A549 (cell line): ENCODE measurements at regions not wholly inside any gene's neighbourhood (a gene's known extent, or its start where the extent isn't known, plus 50 kb on each side); places are given as distances from the start of the nearest gene placed in this dataset.

ENCODE experiments used
- ATAC-seq, 2 experiments: fragments of 200-7000 bp in 1 of 2; fragments of >200 bp in 1 of 2; cut with Nextera tagmentation in 1 of 2; cut with Tn5 transposase in 1 of 2; 3 replicates each; pipeline versions ENCODE4 v1.8.0 to v1.9.1; 2018 to 2020; ENCODE audit warnings: mild to moderate bottlenecking in 1 of 2, moderate library complexity in 1 of 2
- CTCF ChIA-PET: fragments of 300-600 bp; sonication (Branson Sonifier 250); formaldehyde crosslinking; extraction: SDS; loops from one replicate; lab custom pipeline; 2021; ENCODE audit warnings: antibody characterized with exemption, inconsistent platforms; lab: Yijun Ruan, JAX
- POLR2A ChIA-PET: fragments of 350-600 bp; formaldehyde crosslinking; extraction: SDS; loops from one replicate; lab custom pipeline; 2021; ENCODE audit warnings: antibody characterized with exemption, inconsistent platforms; lab: Yijun Ruan, JAX
- DNase-seq, 2 experiments: peaks; one replicate each; pipeline versions ENCODE4 v3.0.0 to v3.0.0-alpha.2; 2011 to 2016; ENCODE audit warnings: low read depth in 1 of 2, low spot score in 1 of 2
- FAIRE-seq: peaks from 2 replicates; lab custom pipeline; 2011; peaks lifted over from hg19 to GRCh38; lab: Jason Lieb, UNC
- H3K27ac ChIP-seq, 2 experiments: fragments of >200 bp; sonication (Bioruptor Twin); formaldehyde crosslinking; 3 replicates each; pipeline ENCODE4 v1.5.1; 2016 to 2017
- H3K4me1 ChIP-seq: fragments of >200 bp; sonication (Bioruptor Twin); formaldehyde crosslinking; 3 replicates; pipeline ENCODE4 v1.6.1; 2016
- H3K4me2 ChIP-seq: fragments of >200 bp; sonication (Bioruptor Twin); formaldehyde crosslinking; 3 replicates; pipeline ENCODE4 v1.6.1; 2016
- H3K4me3 ChIP-seq: fragments of >200 bp; sonication (Bioruptor Twin); formaldehyde crosslinking; 3 replicates; pipeline ENCODE4 v1.5.1; 2016
- H3K9me3 ChIP-seq: fragments of >200 bp; sonication (Bioruptor Twin); formaldehyde crosslinking; 3 replicates; pipeline ENCODE4 v1.6.1; 2016
- ATOH8 ChIP-seq: fragments of 250-450 bp; sonication (Bioruptor Pico); IDR thresholded peaks from 2 replicates; pipeline ENCODE4 v1.5.0; 2020; ENCODE audit warnings: low read depth, mild to moderate bottlenecking, moderate library complexity
- BHLHE40 ChIP-seq: IDR thresholded peaks from 2 replicates; pipeline ENCODE4 v1.6.1; 2012; ENCODE audit warnings: low read depth, low read length, inconsistent platforms
- CHD2 ChIP-seq: fragments of 150-350 bp; IDR thresholded peaks from 2 replicates; pipeline ENCODE4 v1.6.1; 2014; ENCODE audit warnings: low read length; ENCODE audit not compliant: partially characterized antibody
- CHD4 ChIP-seq: fragments of 200-600 bp; sonication (generic); IDR thresholded peaks from 2 replicates; pipeline ENCODE4 v1.6.1; 2016; ENCODE audit warnings: antibody characterized with exemption, mild to moderate bottlenecking, borderline replicate concordance
- CTCF ChIP-seq: fragments of >200 bp; sonication (Bioruptor Twin); formaldehyde crosslinking; IDR thresholded peaks from 3 replicates; pipeline ENCODE4 v1.5.1; 2016
- EHF ChIP-seq: fragments of 250-450 bp; sonication (Bioruptor Pico); IDR thresholded peaks from 2 replicates; pipeline ENCODE4 v1.5.0; 2020; ENCODE audit warnings: mild to moderate bottlenecking
- FOSL2 ChIP-seq, 2 experiments: fragments of 450-650 bp in 1 of 2; fragments of >200 bp in 1 of 2; sonication (Bioruptor Twin) in 1 of 2; formaldehyde crosslinking; IDR thresholded peaks; 2 replicates each; pipeline versions ENCODE4 v1.5.0 to v1.6.1; 2016 to 2020; ENCODE audit warnings: mild to moderate bottlenecking in 1 of 2, moderate library complexity in 1 of 2
- GATA3 ChIP-seq: IDR thresholded peaks from 2 replicates; pipeline ENCODE4 v1.6.1; 2012; ENCODE audit warnings: borderline replicate concordance
- HMGXB4 ChIP-seq: fragments of 250-450 bp; sonication (Bioruptor Pico); IDR thresholded peaks from 2 replicates; pipeline ENCODE4 v1.5.0; 2021; ENCODE audit warnings: mild to moderate bottlenecking, moderate library complexity, borderline replicate concordance
- JUN ChIP-seq, 2 experiments: fragments of >200 bp; sonication (Bioruptor Twin); formaldehyde crosslinking; IDR thresholded peaks; 2 replicates in 1 of 2; 3 replicates in 1 of 2; pipeline ENCODE4 v1.6.1; 2016 to 2017
- KDM1A ChIP-seq: fragments of 200-600 bp; sonication (generic); IDR thresholded peaks from 2 replicates; pipeline ENCODE4 v1.6.1; 2016; ENCODE audit warnings: low read depth, mild to moderate bottlenecking
- MAX ChIP-seq: IDR thresholded peaks from 2 replicates; pipeline ENCODE4 v1.6.1; 2012
- MAZ ChIP-seq: fragments of 150-350 bp; IDR thresholded peaks from 2 replicates; pipeline ENCODE4 v1.6.1; 2014; ENCODE audit warnings: antibody characterized with exemption, low read depth, low read length, borderline replicate concordance
- MYC ChIP-seq: IDR thresholded peaks from 2 replicates; pipeline ENCODE4 v1.6.1; 2012; ENCODE audit warnings: mild to moderate bottlenecking, inconsistent platforms, low read length, improper control_type of control experiment, borderline replicate concordance
- NPAS2 ChIP-seq: fragments of 250-450 bp; sonication (Bioruptor Pico); IDR thresholded peaks from 2 replicates; pipeline ENCODE4 v1.8.0; 2022; ENCODE audit warnings: mild to moderate bottlenecking, moderate library complexity, borderline replicate concordance
- NR3C1 ChIP-seq: fragments of >200 bp; sonication (Bioruptor Twin); formaldehyde crosslinking; IDR thresholded peaks from 3 replicates; pipeline ENCODE4 v1.6.1; 2017
- PHF8 ChIP-seq: fragments of 200-600 bp; sonication (generic); IDR thresholded peaks from 2 replicates; pipeline ENCODE4 v1.6.1; 2016; ENCODE audit warnings: low read depth, mild to moderate bottlenecking, antibody characterized with exemption, moderate library complexity, borderline replicate concordance
- RAD21 ChIP-seq, 2 experiments: fragments of >200 bp in 1 of 2; sonication (Bioruptor Twin) in 1 of 2; formaldehyde crosslinking in 1 of 2; IDR thresholded peaks in 1 of 2; conservative IDR thresholded peaks in 1 of 2; 2 replicates in 1 of 2; 3 replicates in 1 of 2; pipeline ENCODE4 v1.6.1; 2012 to 2018; ENCODE audit warnings: inconsistent platforms in 1 of 2
- REST ChIP-seq: fragments of 200-600 bp; sonication (generic); IDR thresholded peaks from 2 replicates; pipeline ENCODE4 v1.6.1; 2016; ENCODE audit warnings: antibody characterized with exemption, mild to moderate bottlenecking, moderate library complexity
- RNF2 ChIP-seq: fragments of 200-600 bp; sonication (generic); IDR thresholded peaks from 2 replicates; pipeline ENCODE4 v1.6.1; 2016; ENCODE audit warnings: low read depth, mild to moderate bottlenecking, antibody characterized with exemption, moderate library complexity, borderline replicate concordance
- SMC3 ChIP-seq: fragments of >200 bp; sonication (Bioruptor Twin); formaldehyde crosslinking; IDR thresholded peaks from 3 replicates; pipeline ENCODE4 v1.6.1; 2018; ENCODE audit warnings: inconsistent platforms
- WGBS: methylation state at CpG from one replicate; pipeline ENCODE4 v1.1.6; 2017; ENCODE audit errors: missing lambda C conversion rate; 5-methylcytosine and 5-hydroxymethylcytosine counted together

GRCh38 chr15:66862111-66862939 is 160.3 kb downstream of the SMAD6 start (continued):
- TF ChIP-seq REST (no peak), ATOH8 (CRISPR knock-in tag) (no peak), CHD2 (no peak), NR3C1 (no peak), BHLHE40 (no peak), SMC3 (no peak), HMGXB4 (CRISPR knock-in tag) (no peak), KDM1A (no peak), CTCF (no peak)

GRCh38 chr15:66862940-66863335 is 160.9 kb downstream of the SMAD6 start:
- Histone ChIP-seq H3K4me1 (peaks cover 17% of the 10 kb centered on the region), H3K27ac (peak overlapping the region; percentile 1 to 66; a peak in 4 of 6 replicates), H3K4me2 (peak overlapping the region; percentile 21), H3K4me3 (no peak overlapping the region), H3K9me3 (no peaks in the 10 kb centered on the region)
- 2% methylated on average over 9 of the region's 9 CpGs for WGBS
- no peak for TF ChIP-seq ATOH8 (CRISPR knock-in tag)
- no peak for TF ChIP-seq EHF (CRISPR knock-in tag)
- no peak for TF ChIP-seq CHD4
- TF ChIP-seq RNF2 = no peak
- 0 out of 2 replicates have a peak, but pooled peaks have one; percentile 40 for TF ChIP-seq MAZ
- TF ChIP-seq BHLHE40 = peak; percentile 37; the same call in 1 of the 2 replicates
- no peak for TF ChIP-seq FOSL2 (IDR thresholded peaks at IDR 0.05)
- TF ChIP-seq FOSL2 (CRISPR knock-in tag; IDR thresholded peaks at IDR 0.05) = 0 out of 2 replicates have a peak, but pooled peaks have one; percentile 15
- peak; percentile 56; the same call in 1 of the 2 replicates for TF ChIP-seq GATA3
- TF ChIP-seq MAX = peak; percentile 84
- TF ChIP-seq MYC = peak; percentile 63; the same call in 1 of the 2 replicates
- no peak for TF ChIP-seq NPAS2 (CRISPR knock-in tag)
- no peak for TF ChIP-seq PHF8
- peak; percentile 83 to 87 for TF ChIP-seq RAD21 (conservative IDR thresholded peaks at IDR 0.05 in 1 of 2, IDR thresholded peaks at IDR 0.05 in 1 of 2)
- peak; percentile 98 for TF ChIP-seq CTCF
- no peak for TF ChIP-seq JUN (IDR thresholded peaks at IDR 0.05)
- peak; percentile 94 for TF ChIP-seq SMC3
- peak; percentile 78 for FAIRE-seq
- CTCF ChIA-PET = interaction anchor here (0.5 to 12.7 kb wide), 40 partner anchors 13 to 319 kb away, joined by 3 to 224 read pairs (median 4); no protein-coding TSS in a partner anchor
- ATAC-seq = peak; percentile 85 to 97
- peak; percentile 87 to 90 for DNase-seq
- POLR2A ChIA-PET = no interaction called here
